Tibial nerve (tissue), 4 donors: ENCODE measurements at regions not wholly inside any gene's neighbourhood (a gene's known extent, or its start where the extent isn't known, plus 50 kb on each side); places are given as distances from the start of the nearest gene placed in this dataset.
"Not testable (repeated sequence)": the region's sequence is repeated elsewhere in the genome, so short reads cannot be mapped to it uniquely, and the experiment has no call there.

Experiments
- DNase-seq, 2 donors: peaks; one replicate each; pipeline ENCODE4 v3.0.0-alpha.2; 2019; ENCODE audit warnings: low spot score in 2 of 2
- H3K27ac ChIP-seq, 4 donors: fragments of 200-600 bp; sonication (generic) in 3 of 4; one replicate each; pipeline ENCODE4 v1.5.1; 2017 to 2019; ENCODE audit warnings: mild to moderate bottlenecking in 1 of 4
- H3K27me3 ChIP-seq, 2 donors: fragments of 200-600 bp; sonication (generic) in 1 of 2; one replicate each; pipeline versions ENCODE4 v1.5.1 to v1.6.0; 2017 to 2019
- H3K36me3 ChIP-seq, 3 donors: fragments of 200-600 bp; sonication (generic); one replicate each; pipeline ENCODE4 v1.5.1; 2018 to 2019
- H3K4me1 ChIP-seq, 4 donors: fragments of 200-600 bp; sonication (generic) in 3 of 4; one replicate each; pipeline ENCODE4 v1.5.1; 2017 to 2019
- H3K4me3 ChIP-seq, 4 donors: fragments of 200-600 bp; sonication (generic) in 3 of 4; one replicate each; pipeline ENCODE4 v1.5.1; 2017 to 2019; ENCODE audit warnings: mild to moderate bottlenecking in 1 of 4, moderate library complexity in 1 of 4
- H3K9me3 ChIP-seq, 4 donors: fragments of 200-600 bp; sonication (generic) in 3 of 4; one replicate each; pipeline ENCODE4 v1.5.1; 2017 to 2019
- CTCF ChIP-seq, 5 experiments: fragments of 200-600 bp in 3 of 5; fragments of 450-650 bp in 2 of 5; sonication (generic) in 3 of 5; IDR thresholded peaks; one replicate each; pipeline ENCODE4 v1.5.1; 2016 to 2019; ENCODE audit warnings: antibody characterized with exemption in 5 of 5, mild to moderate bottlenecking in 3 of 5, moderate library complexity in 2 of 5
- EP300 ChIP-seq, 2 donors: sonication (generic); formaldehyde crosslinking; IDR thresholded peaks; one replicate each; pipeline ENCODE4 v1.6.1; 2017; ENCODE audit warnings: antibody characterized with exemption in 2 of 2, mild to moderate bottlenecking in 1 of 2
- POLR2A ChIP-seq, 2 donors: fragments of 450-650 bp; IDR thresholded peaks; one replicate each; pipeline ENCODE4 v1.6.1; 2017; ENCODE audit warnings: antibody characterized with exemption in 2 of 2, mild to moderate bottlenecking in 2 of 2, moderate library complexity in 2 of 2
- WGBS, 2 donors: methylation state at CpG; one replicate each; pipeline ENCODE4 v1.1.5; 2018; 5-methylcytosine and 5-hydroxymethylcytosine counted together

GRCh38 chr3:3429841-3430240 is 250.3 kb upstream of the CRBN start:
- Histone ChIP-seq H3K4me3 (no peak overlapping the region), H3K36me3 (no peaks in the 10 kb centered on the region), H3K4me1 (no peaks in the 10 kb centered on the region), H3K27ac (no peak overlapping the region), H3K27me3 (no peaks in the 10 kb centered on the region), H3K9me3 (no peaks in the 10 kb centered on the region)
- WGBS, 2 donors = 74 to 80% methylated on average over 5 of the region's 5 CpGs
- DNase-seq = no peak
- TF ChIP-seq POLR2A (IDR thresholded peaks at IDR 0.05) = no peak
- TF ChIP-seq CTCF (IDR thresholded peaks at IDR 0.05) = no peak
- no peak for TF ChIP-seq EP300 (IDR thresholded peaks at IDR 0.05)

GRCh38 chr3:3407707-3408106 is 228.2 kb upstream of the CRBN start:
- H3K27me3 ChIP-seq, H3K27ac ChIP-seq, H3K4me3 ChIP-seq, H3K36me3 ChIP-seq, DNase-seq, H3K4me1 ChIP-seq: not testable (repeated sequence)
- WGBS, 2 donors = 47 to 53% methylated on average over 4 of the region's 4 CpGs
- peaks cover 0 to 42% (median 0%) of the 10 kb centered on the region in 4 donors for H3K9me3 ChIP-seq

GRCh38 chr3:3405131-3405530 is 225.6 kb upstream of the CRBN start:
- no peak for DNase-seq
- no peaks in the 10 kb centered on the region for H3K36me3 ChIP-seq
- H3K4me3 ChIP-seq = no peak overlapping the region
- TF ChIP-seq EP300 (IDR thresholded peaks at IDR 0.05) (no peak), CTCF (IDR thresholded peaks at IDR 0.05) (no peak), POLR2A (IDR thresholded peaks at IDR 0.05) (no peak)
- H3K4me1 ChIP-seq = no peaks in the 10 kb centered on the region
- H3K27me3 ChIP-seq = no peaks in the 10 kb centered on the region
- no peak overlapping the region for H3K27ac ChIP-seq
- H3K9me3 ChIP-seq = peaks cover 0 to 38% (median 0%) of the 10 kb centered on the region in 4 donors
- WGBS, 2 donors = 87 to 91% methylated on average over 6 of the region's 6 CpGs

GRCh38 chr3:3403700-3404099 is 224.2 kb upstream of the CRBN start:
- TF ChIP-seq POLR2A (IDR thresholded peaks at IDR 0.05) (no peak), CTCF (IDR thresholded peaks at IDR 0.05) (no peak), EP300 (IDR thresholded peaks at IDR 0.05) (no peak)
- Histone ChIP-seq H3K36me3 (no peaks in the 10 kb centered on the region), H3K9me3 (peaks cover 0 to 44% (median 0%) of the 10 kb centered on the region in 4 donors), H3K27me3 (no peaks in the 10 kb centered on the region), H3K4me1 (no peaks in the 10 kb centered on the region), H3K4me3 (no peak overlapping the region), H3K27ac (no peak overlapping the region)
- WGBS, 2 donors = 88% methylated on average over 4 of the region's 4 CpGs
- DNase-seq = no peak

- Histone ChIP-seq H3K4me3 (no peak overlapping the region), H3K9me3 (peaks cover 0 to 15% (median 0%) of the 10 kb centered on the region in 4 donors), H3K4me1 (no peaks in the 10 kb centered on the region), H3K36me3 (no peaks in the 10 kb centered on the region), H3K27ac (no peak overlapping the region), H3K27me3 (no peaks in the 10 kb centered on the region)
- TF ChIP-seq CTCF (IDR thresholded peaks at IDR 0.05) = no peak
- no peak for TF ChIP-seq EP300 (IDR thresholded peaks at IDR 0.05)
- no peak for TF ChIP-seq POLR2A (IDR thresholded peaks at IDR 0.05)
- no peak for DNase-seq
- 80 to 100% methylated on average over 1 of the region's 1 CpG for WGBS, 2 donors
Observed at GRCh38 chr3:3392946-3393345, 213.5 kb upstream of the CRBN start.

GRCh38 chr3:3383461-3383860 is 204.0 kb upstream of the CRBN start:
- no peak for DNase-seq
- H3K9me3 ChIP-seq = no peaks in the 10 kb centered on the region
- no peaks in the 10 kb centered on the region for H3K27me3 ChIP-seq
- WGBS, 2 donors = 67 to 76% methylated on average over 4 of the region's 4 CpGs
- no peaks in the 10 kb centered on the region for H3K4me1 ChIP-seq
- no peak overlapping the region for H3K27ac ChIP-seq
- no peaks in the 10 kb centered on the region for H3K36me3 ChIP-seq
- TF ChIP-seq EP300 (IDR thresholded peaks at IDR 0.05) = no peak
- TF ChIP-seq POLR2A (IDR thresholded peaks at IDR 0.05) = no peak
- no peak for TF ChIP-seq CTCF (IDR thresholded peaks at IDR 0.05)
- no peak overlapping the region for H3K4me3 ChIP-seq
